ENCODE measurements at regions not wholly inside any gene's neighbourhood (a gene's known extent, or its start where the extent isn't known, plus 50 kb on each side); places are given as distances from the start of the nearest gene placed in this dataset.
"Not testable (repeated sequence)": the region's sequence is repeated elsewhere in the genome, so short reads cannot be mapped to it uniquely, and the experiment has no call there.

- not testable (repeated sequence) for H3K4me1 ChIP-seq (replicated peaks in 1 of 4; ENCODE audit: control insufficient read depth in 3 of 4, insufficient read depth in 4 of 4, low read length in 3 of 4)
- FAIRE-seq, result peak; percentile 65
These were observed 554.0 kb downstream of the PCDH11X start for GRCh38 chrX:92333194-92333593.

GRCh38 chrX:92351065-92351464, 571.9 kb downstream of the PCDH11X start:
- CTCF ChIA-PET (ENCODE audit: partially characterized antibody); FAIRE-seq; H3K4me3 ChIP-seq (ENCODE audit: extremely low read depth in 1 of 4, insufficient read depth in 2 of 4, low read depth in 3 of 4, low read length in 4 of 4); H3K79me2 ChIP-seq (ENCODE audit: control insufficient read depth in 1 of 2, insufficient read depth in 2 of 2, low read length in 2 of 2); POLR2A ChIA-PET (ENCODE audit: partially characterized antibody); H2BK5ac ChIP-seq (ENCODE audit: low read depth, low read length); H3K9ac ChIP-seq (replicated peaks in 1 of 4; ENCODE audit: extremely low read depth in 1 of 4, low read depth in 3 of 4, low read length in 3 of 4); H2BK120ac ChIP-seq (replicated peaks; ENCODE audit: low read depth, low read length); H3K4me2 ChIP-seq (ENCODE audit: insufficient read depth in 1 of 2, low read depth in 2 of 2, low read length in 2 of 2); DNase-seq (ENCODE audit: low read depth in 1 of 2, low spot score in 2 of 2); H2AFZ ChIP-seq (ENCODE audit: low read length); H3K36me3 ChIP-seq (ENCODE audit: control insufficient read depth in 2 of 4, insufficient read depth in 4 of 4, low read length in 3 of 4); H2BK15ac ChIP-seq (ENCODE audit: low read length); H3K14ac ChIP-seq (ENCODE audit: insufficient read length); H4K20me1 ChIP-seq (replicated peaks in 1 of 2; ENCODE audit: control insufficient read depth in 1 of 2, insufficient read depth in 2 of 2, low read length in 2 of 2); H3K9me3 ChIP-seq (ENCODE audit: insufficient read depth in 2 of 2, low read depth in 1 of 2, low read length in 1 of 2); H3K56ac ChIP-seq (replicated peaks; ENCODE audit: insufficient read length, low read depth, low read length); H3K4me1 ChIP-seq (replicated peaks in 1 of 4; ENCODE audit: control insufficient read depth in 3 of 4, insufficient read depth in 4 of 4, low read length in 3 of 4); H3K23me2 ChIP-seq (ENCODE audit: low read depth, low read length); H3K27me3 ChIP-seq (replicated peaks in 1 of 4; ENCODE audit: control insufficient read depth in 3 of 4, extremely low read depth in 1 of 4, insufficient read depth in 3 of 4, low read length in 3 of 4); H2BK12ac ChIP-seq (ENCODE audit: low read depth, low read length); H3K23ac ChIP-seq (ENCODE audit: insufficient read length); H2AK5ac ChIP-seq (ENCODE audit: low read depth, low read length); H4K91ac ChIP-seq (replicated peaks; ENCODE audit: insufficient read length, low read length); H2BK20ac ChIP-seq (ENCODE audit: low read length); H4K5ac ChIP-seq (ENCODE audit: insufficient read length, low read depth, low read length); H3K4ac ChIP-seq (replicated peaks; ENCODE audit: insufficient read length, low read depth, low read length); H3K18ac ChIP-seq (ENCODE audit: extremely low read depth, low read length); H4K8ac ChIP-seq (ENCODE audit: extremely low read depth, insufficient read depth, low read length); H3K27ac ChIP-seq (ENCODE audit: low read depth, low read length); H3K79me1 ChIP-seq (ENCODE audit: low read depth, low read length): not testable (repeated sequence)
- WGBS, 2 experiments (ENCODE audit: extremely low coverage in 1 of 2, insufficient coverage in 1 of 2, insufficient read length in 1 of 2, insufficient replicate concordance in 2 of 2, low coverage in 1 of 2, low lambda C conversion rate in 2 of 2, missing lambda C conversion rate in 1 of 2), result 87% methylated on average over 6 of the region's 6 CpGs; no CpG with 5 or more reads in 1 of the 2 experiments

More at GRCh38 chrX:92333194-92333593, 554.0 kb downstream of the PCDH11X start:
- H3K79me2 ChIP-seq (ENCODE audit: control insufficient read depth in 1 of 2, insufficient read depth in 2 of 2, low read length in 2 of 2); H4K5ac ChIP-seq (ENCODE audit: insufficient read length, low read depth, low read length); H3K4me3 ChIP-seq (ENCODE audit: extremely low read depth in 1 of 4, insufficient read depth in 2 of 4, low read depth in 3 of 4, low read length in 4 of 4); H3K27ac ChIP-seq (ENCODE audit: low read depth, low read length); H3K36me3 ChIP-seq (ENCODE audit: control insufficient read depth in 2 of 4, insufficient read depth in 4 of 4, low read length in 3 of 4); H2BK12ac ChIP-seq (ENCODE audit: low read depth, low read length); H2BK20ac ChIP-seq (ENCODE audit: low read length); H4K8ac ChIP-seq (ENCODE audit: extremely low read depth, insufficient read depth, low read length); H4K91ac ChIP-seq (replicated peaks; ENCODE audit: insufficient read length, low read length); H3K14ac ChIP-seq (ENCODE audit: insufficient read length); DNase-seq (ENCODE audit: low read depth in 1 of 2, low spot score in 2 of 2); H3K9me3 ChIP-seq (ENCODE audit: insufficient read depth in 2 of 2, low read depth in 1 of 2, low read length in 1 of 2); H3K4ac ChIP-seq (replicated peaks; ENCODE audit: insufficient read length, low read depth, low read length); H3K18ac ChIP-seq (ENCODE audit: extremely low read depth, low read length); H3K56ac ChIP-seq (replicated peaks; ENCODE audit: insufficient read length, low read depth, low read length); POLR2A ChIA-PET (ENCODE audit: partially characterized antibody); H2AK5ac ChIP-seq (ENCODE audit: low read depth, low read length); H3K4me2 ChIP-seq (ENCODE audit: insufficient read depth in 1 of 2, low read depth in 2 of 2, low read length in 2 of 2); H3K79me1 ChIP-seq (ENCODE audit: low read depth, low read length); H3K23ac ChIP-seq (ENCODE audit: insufficient read length); H3K23me2 ChIP-seq (ENCODE audit: low read depth, low read length); H2BK5ac ChIP-seq (ENCODE audit: low read depth, low read length); H2BK120ac ChIP-seq (replicated peaks; ENCODE audit: low read depth, low read length); H2AFZ ChIP-seq (ENCODE audit: low read length); H4K20me1 ChIP-seq (replicated peaks in 1 of 2; ENCODE audit: control insufficient read depth in 1 of 2, insufficient read depth in 2 of 2, low read length in 2 of 2); H3K27me3 ChIP-seq (replicated peaks in 1 of 4; ENCODE audit: control insufficient read depth in 3 of 4, extremely low read depth in 1 of 4, insufficient read depth in 3 of 4, low read length in 3 of 4); CTCF ChIA-PET (ENCODE audit: partially characterized antibody); H2BK15ac ChIP-seq (ENCODE audit: low read length); H3K9ac ChIP-seq (replicated peaks in 1 of 4; ENCODE audit: extremely low read depth in 1 of 4, low read depth in 3 of 4, low read length in 3 of 4): not testable (repeated sequence)
- 88% methylated on average over 4 of the region's 5 CpGs; no CpG with 5 or more reads in 1 of the 2 experiments for WGBS, 2 experiments (ENCODE audit: extremely low coverage in 1 of 2, insufficient coverage in 1 of 2, insufficient read length in 1 of 2, insufficient replicate concordance in 2 of 2, low coverage in 1 of 2, low lambda C conversion rate in 2 of 2, missing lambda C conversion rate in 1 of 2)

Measured in H1 (cell line).